ENCODE measurements at regions not wholly inside any gene's neighbourhood (a gene's known extent, or its start where the extent isn't known, plus 50 kb on each side); places are given as distances from the start of the nearest gene placed in this dataset.

DNA sequence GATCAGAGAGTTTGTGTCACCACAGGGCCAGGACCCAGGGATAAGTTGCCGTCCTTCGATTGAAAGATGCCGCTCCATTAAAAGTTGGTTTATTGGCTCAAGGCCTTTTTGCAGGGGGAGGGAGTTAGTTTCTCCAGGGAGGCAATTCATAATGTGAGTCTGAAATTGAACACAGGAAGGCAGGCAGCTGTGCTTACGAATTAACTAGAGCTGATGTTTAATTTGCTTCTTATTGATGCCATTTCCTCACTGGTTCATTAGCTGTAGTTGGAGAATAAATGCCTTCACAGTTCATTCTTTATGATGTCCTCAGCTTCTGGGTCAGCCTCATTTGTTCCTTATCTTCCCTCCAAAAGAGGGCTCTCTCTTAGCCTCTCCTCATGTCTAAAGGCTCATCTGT is 113.2 kb upstream of the PTPRT start:
- no peak for TF ChIP-seq EZH2phosphoT487 (IDR thresholded peaks at IDR 0.05; ENCODE audit: insufficient read depth, low read depth)
- no peak for TF ChIP-seq EZH2 (IDR thresholded peaks at IDR 0.05; ENCODE audit: insufficient read depth, poor library complexity, severe bottlenecking)

Data from GM23248 (cell line).